HG03159 (cell line): ENCODE measurements at regions not wholly inside any gene's neighbourhood (a gene's known extent, or its start where the extent isn't known, plus 50 kb on each side); places are given as distances from the start of the nearest gene placed in this dataset.
A peak's percentile ranks its signal among the peaks of the same experiment; 100 is the strongest.

Source experiments
- ATAC-seq: cut with Tn5 transposase; IDR thresholded peaks from one replicate; pipeline ENCODE4 v1.9.1; 2021; ENCODE audit warnings: mild to moderate bottlenecking, moderate library complexity; ENCODE audit not compliant: unreplicated experiment

DNA sequence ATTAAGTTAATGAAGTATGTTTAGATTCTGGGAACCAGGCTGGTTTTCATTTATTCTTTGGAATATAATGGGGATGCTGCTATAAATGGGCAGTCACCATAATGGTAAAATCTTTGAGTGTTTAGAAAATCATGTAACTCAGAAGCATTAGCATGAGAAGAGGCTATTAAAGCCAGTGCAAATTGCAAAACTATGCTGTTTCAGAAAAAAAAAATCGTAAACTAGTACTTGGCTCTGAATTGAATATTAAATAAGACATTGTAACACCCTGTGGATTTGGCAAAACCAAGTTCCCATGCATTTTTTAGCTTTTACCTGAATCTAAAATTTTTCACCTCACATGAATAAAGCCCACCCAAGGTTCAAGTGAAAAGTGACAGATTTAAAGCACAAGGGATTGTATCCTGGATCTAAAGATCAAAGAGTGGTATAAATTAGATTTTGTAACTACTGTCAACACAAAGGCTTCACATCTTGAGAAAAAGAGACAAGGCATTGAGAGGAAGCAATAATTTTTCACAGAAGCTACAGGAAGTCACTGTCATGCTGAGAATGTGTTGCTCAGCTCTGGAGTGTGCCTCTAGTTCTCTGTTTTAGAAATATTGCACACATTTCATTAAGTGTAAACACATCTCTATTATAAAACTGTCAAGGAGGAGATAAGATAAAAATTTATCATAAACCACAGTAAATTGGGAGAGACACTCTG, 142.2 kb downstream of the ABCA8 start:
- ATAC-seq: no peak

DNA sequence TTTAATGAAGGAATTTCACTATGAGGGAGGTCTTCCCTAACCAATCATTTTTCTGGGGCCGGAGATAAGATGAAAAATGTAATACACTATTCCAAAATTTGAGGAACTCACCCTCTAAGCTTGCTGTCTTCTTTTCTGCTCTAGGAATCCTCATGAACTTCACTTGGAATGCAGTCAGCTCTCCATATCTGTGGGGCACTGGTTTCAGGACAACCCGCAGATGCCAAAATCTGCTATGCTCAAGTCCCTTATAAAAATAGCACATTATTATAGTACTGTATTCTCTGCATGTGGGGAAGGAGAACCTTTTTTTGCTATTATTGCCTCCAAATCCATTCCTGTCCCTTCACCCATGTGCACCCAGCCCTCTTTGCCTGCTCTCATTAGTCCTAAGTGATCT, 146.0 kb downstream of the ABCA8 start:
- ATAC-seq: no peak

DNA sequence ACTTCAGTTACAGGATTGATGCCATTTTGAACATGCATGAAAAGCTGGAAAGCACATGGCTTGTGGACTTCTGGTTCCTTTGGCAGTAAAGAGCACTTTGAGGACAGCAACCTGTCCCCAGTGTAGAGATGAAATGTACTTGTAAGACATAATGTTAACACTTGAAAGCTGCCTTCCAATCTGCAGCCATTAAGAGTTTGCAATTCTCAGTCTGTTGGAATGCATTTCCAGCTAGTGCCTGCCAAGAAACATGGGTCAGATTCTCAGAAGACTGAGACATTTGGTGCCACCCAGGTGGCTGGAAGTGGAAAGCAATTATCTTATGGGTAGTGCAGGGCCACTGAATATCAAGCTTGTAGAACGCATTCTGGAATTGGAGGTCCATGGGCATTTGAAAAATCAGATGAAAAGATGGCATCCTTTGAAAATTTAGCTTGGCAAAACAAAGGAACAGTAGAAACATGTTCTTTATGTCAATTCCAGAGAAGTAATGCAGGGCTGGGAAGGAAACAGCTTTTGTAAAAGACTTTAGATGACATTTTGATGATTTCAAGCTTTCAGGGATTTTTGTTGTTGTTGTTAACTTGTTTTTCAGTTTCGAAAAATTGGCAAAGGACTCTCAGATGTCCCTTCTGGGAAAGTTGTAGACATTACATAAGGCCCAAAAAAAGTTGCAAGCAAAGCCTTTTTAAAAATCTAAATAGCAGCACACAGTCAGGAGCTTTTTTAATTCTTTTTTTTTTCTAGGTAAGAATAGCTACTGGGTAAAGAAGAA, 147.0 kb downstream of the ABCA8 start:
- ATAC-seq: no peak

DNA sequence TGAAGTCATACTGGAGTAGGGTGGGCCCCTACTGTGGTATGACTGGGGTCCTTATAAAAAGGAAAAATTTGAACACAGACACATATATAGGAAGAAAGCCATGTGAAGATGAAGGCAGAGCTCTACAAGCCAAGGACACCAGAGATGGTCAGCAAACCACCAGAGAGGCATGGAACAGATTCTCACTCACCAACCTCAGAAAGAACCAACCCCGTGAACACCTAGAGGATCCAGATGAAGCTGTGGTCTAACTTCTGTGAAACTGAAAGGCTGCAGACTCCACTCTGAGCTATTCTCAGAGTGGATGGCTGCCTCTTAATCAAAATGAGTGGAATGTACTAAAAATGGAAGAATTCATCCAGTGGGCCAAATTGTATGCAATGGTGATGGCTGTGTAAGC, 149.6 kb downstream of the ABCA8 start:
- no peak for ATAC-seq

DNA sequence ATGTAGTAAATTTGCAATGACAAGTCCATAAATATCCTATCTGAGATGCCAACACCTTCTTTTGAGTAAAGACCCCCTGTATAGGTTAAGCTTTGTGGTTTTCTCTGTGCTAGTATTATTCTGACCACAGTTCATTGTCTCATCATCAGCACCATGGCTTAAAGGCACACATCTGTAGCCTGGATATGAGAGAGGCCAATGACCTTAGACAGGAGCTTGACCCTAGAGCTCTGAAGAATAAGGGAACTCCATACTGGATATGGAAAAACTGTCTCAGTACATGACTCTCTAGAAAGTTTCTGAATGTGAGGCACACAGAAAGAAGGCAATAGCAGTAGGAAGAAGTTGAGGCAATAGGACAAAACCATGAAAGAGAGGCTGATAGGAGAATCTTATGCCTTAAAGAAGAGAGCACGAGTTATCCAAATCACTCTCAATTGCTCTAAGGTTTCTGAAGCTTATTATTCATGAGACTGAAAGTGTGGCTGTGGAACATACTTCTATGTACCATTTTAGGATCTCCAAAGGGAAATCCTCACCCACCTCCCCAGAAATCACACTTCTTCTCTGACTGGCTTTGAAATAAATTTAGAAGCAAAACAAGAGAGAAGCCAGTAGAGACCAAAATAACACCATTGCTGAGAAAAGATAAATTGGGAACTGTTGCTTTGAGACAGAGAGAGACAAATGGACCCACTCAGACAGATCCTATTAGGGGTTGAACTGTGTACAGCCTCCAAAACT, 150.2 kb downstream of the ABCA8 start:
- no peak for ATAC-seq

DNA sequence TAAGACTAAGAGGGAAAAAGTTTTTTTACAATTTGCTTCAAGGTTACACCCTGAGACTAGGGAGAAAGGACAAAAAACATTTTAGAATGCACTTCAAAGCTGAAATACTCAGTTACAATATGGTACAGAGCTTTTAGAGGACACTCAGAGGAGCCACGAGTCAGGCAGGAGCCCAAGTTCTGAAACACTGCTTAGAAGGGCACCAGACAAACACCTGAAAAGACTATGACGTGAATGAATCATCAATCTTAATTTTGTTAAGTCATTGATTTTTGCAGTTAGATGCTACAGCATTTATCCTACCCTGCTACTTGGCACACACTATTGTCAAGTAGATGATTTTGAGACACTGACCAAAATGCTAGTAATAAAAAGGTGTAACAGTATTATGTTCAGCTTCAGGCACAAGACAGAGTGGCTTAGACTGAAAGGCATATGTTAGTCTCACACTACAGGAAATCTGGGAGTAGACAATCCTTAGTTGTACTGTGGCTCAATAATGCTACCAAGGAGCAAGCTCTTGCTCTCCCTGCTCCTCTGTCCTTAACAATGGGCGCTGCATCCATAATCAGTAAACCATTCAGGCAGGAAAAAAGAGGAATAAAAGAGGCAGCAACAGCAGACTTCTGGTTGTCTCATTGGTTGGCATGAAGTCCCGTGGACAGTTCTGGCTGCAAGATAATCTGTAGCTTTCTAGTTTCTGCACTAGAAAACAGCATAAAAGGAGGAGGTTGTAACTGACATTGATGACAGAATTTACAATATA, 151.8 kb downstream of the ABCA8 start:
- no peak for ATAC-seq

DNA sequence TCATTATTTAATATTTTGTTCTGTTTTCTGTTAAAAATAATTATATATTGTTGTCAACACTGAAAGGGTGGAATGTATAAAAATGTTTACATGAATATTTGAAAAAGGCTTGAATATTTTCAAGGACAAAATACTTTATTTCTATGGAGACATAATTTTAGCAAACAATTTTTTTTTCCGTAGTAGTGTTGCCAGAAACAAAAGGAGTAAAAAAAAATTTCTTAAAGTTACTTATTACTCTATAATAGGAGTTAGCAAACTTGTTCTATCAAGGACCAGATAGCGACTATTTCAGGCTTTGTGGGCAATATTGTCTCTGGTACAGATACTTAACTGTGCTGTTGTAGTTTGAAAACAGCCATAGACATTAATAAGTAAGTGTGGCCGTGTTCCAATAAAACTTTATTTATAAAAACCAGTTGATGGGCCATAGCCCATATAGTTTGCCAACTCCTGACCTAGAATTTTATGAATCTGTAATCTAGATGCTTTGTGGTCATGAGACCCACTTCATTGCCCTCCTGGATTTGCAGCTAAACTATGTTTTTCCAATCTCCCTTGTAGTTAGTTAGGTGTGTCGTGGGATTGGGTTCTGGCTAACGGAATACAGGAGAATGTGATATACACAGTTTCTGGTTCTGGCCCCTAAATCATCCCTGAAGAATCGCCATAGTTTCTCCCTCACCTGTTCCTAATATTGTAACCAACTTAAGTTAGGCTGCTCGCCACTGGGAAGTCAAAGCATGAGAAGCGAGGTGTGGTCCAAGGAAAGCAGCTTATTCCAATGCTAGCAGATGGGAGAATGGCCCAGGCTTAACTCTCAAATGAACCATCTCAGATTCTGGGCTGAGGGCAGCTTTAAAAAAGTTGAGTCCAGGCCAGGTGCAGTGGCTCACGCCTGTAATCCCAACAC, 153.6 kb downstream of the ABCA8 start:
- no peak for ATAC-seq

DNA sequence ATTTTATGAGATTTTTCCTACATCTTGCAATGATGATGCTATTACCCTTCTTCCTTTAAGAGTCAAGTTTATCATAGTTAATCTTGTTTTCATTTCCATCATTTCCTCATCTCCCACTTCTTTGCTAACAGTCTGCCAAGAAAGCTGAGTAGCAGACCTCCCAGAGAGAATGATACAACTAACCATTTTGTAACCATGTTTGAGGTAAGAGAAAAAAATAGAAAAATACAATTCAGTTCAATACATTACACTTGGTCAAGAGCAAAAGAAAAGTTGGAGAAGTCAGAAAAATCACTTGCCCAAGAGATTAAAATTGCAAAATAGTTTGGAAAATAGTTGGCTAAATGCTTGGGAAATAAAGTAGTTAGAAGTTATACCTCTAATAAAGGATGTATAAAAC, 154.4 kb downstream of the ABCA8 start:
- ATAC-seq: no peak

DNA sequence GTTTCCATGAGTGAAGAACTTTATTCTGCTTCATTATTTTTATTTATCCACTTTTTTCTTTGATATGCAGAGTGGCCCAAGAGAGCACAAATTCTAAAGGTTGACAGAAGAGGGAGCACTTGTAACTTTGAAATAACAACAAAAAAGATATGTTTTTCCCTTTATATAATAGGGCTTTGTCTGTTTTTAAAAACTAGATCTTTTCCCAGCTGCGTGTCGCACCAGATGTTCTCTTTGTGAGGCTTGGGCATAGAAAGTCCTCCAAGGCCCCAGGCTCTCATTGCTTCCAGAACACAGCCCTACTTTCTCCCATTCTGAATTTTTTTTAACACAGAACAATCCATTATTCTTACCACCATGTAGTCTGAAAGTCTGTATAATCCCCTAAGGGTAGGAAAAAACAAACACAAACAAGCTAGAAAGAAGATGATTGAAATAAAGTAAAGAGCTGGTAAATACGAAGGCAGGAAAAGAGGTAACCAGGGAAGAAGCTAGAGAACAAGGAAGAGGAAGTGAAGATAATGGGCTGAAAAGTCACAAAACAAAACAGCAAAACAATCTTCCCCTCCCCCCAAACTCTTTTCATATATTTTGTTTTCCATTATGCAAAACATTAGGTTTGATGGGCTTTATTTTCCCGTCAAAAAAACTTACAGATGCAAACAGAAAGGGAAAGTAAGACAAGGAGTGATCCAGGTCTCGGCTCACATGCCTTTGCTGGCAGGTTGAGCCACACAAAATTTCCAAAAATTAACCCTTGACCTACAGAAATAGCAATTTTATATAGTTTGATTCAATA, 160.4 kb downstream of the ABCA8 start:
- peak; percentile 48 for ATAC-seq

DNA sequence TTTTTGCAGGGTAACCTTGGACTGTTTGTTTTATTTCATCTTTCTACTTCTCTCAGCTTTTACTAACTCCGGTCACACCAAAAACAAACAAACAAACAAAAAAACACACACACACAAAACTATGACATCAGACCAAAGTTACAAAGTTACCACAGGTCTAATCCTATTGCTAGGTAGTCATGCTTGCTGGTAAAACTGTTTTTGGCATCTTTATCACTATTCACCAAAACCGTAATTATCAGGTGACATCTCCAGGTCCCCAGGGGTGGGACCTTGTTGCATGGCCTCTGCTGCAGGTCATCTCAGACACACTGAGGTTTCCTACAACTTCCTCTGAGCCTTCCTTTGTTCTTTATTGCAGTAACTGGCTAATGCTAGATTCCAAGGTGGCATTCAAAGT, 162.3 kb downstream of the ABCA8 start:
- ATAC-seq: no peak

DNA sequence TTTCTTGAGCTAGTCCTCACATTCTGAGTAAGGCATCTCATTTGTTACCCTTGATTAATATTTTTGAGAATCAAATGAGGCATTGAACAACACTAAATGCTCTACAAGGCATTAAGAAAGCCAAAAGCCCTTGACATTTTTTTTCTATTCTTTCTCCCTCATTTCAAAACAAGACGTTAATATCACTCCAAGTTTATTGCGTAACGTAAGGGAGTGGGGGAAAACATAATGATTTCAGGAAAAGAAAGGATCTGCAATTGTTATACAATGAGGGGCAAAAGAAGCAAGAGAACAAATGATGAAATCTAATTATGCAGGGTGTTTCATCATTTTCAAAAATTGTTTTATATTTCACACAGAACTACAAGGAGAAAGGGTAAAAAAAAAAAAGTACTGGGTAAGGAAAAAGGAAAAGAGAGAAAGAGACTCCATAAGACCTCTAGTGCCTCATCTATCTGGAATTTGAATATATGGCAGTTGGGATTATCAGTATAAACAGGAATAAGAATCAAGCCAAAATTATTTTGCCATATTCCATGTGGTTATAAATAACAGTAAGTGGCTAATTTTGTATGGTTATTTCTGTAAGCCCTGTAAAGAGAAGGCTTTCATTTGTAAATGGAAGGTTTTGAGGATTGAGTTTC, 163.0 kb downstream of the ABCA8 start:
- ATAC-seq: no peak

DNA sequence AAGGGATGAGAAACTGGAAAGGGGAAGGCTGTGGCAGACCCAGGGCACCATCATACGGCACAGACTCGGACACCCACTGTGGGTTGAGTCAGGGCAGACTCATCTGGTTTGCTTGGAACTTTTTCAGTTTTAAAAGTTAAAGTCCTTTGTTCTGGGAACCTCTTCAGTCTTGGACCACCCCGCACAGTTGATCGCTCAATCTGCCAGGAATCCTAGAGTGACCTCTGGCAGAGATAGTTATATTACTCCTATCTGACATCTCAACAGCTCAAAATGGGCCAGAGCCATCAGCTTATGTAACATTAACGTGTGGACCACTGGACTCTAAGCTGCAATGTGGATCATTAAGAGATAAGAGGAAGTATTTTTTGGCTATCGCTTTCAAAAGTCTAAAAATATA, 164.3 kb downstream of the ABCA8 start:
- no peak for ATAC-seq

DNA sequence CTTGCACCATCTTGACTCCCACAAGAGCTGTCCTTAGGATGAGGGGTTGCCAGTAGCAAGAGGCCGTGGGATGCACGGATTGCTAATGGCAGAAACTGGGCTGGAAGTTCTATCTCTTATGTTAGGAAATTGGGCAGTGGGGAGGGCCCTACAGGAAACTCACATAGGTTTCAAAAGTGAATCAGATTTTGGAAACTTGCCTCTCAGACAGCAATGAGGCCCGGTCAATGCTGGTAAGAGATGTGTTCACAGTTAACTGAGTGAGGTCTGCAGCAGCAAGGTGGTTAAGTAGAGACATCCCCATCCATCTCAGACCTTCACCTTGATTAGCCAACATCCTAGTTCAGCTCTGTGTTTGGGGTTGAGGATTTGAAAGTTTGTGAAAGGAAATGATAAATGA, 164.7 kb downstream of the ABCA8 start:
- ATAC-seq: no peak

DNA sequence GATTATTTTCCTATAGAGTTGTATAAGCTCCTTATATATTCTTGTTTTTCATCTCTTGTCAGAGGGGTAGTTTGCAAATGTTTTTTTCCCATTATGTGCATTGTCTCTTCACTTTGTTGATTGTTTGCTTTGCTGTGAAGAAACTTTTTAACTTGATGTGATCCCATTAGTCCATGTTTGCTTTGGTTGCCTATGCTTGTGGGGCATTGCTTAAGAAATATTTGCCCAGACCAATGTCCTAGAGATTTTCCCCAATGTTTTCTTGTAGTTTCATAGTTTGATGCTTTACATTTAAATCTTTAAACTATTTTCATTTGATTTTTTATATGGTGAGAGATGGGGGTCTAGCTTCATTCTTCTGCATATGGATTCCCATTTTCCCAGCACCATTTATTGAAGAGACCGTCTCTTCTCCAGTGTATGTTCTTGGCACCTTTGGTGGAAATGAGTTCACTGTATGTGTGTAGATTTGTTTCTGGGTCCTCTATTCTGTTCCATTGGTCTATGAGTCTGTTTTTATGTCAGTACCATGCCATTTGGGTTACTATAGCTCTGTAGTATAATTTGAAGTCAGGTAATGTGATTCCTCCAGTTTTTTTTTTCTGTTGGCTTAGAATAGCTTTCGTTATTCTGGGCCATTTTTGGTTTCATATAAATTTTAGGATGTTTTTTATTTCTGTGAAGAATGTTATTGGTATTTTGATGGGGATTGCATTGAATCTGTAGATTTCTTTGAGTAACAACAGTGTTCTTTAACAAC, 165.8 kb downstream of the ABCA8 start:
- ATAC-seq: no peak

DNA sequence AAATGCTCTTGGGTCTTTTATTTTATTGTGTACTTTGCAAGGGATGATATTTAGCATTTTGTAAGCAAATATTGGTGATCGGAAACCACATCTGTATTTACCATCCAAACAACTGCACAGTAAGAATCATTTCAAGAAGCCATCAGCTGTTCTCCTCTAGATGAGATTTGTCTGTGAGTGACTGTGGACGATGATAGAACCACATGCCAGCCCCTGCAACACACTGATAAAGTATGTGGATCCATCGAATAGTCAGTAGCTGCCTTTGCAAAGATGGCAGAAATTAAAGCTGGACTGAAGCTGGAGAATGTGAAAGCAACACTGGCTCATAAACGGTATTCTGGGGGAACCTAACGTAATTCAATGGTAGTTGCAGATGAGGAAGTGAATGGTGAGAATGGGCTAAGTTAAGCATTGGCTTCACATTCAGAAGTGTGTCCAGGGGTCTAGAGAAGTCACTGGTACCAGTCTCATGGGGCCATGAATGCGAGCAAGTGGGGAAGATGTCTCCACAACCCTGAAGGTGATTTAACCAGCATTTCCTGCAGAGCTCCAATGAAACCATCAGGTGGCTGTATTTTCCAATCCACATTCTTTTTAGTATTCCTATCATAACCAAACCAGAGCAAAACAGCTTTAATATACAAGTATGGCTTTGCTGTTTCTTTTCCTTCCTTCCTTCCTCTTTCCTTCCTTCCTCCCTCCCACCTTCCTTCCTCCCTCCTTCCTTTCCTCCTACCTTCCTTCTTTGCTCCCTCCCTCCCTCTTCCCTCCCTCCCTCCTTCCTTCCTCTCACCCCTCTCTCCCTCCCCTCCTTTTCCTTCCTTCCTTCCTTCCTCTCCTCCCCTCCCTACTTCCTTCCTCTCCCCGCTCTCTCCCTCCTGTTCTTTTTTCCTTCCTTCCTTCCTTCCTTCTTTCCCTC, 169.4 kb downstream of the ABCA8 start:
- no peak for ATAC-seq

DNA sequence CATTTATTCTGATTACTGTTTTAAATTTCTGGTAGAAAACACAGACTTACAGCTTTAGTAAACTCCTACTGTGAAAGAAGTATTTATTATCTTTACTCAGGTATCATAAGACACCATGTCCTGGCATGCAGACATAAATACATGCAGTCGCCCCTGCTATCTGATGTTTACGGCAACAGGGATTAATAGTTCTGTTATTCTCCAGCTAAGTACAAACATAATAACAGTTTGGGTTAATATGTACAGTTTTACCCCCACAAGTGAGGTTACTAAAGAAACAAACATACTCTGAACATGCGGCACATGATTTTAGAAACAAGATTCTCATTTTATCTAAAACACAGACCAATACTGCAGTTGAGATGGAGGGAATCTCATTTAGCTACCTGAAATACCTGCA, 170.8 kb downstream of the ABCA8 start:
- ATAC-seq: no peak

DNA sequence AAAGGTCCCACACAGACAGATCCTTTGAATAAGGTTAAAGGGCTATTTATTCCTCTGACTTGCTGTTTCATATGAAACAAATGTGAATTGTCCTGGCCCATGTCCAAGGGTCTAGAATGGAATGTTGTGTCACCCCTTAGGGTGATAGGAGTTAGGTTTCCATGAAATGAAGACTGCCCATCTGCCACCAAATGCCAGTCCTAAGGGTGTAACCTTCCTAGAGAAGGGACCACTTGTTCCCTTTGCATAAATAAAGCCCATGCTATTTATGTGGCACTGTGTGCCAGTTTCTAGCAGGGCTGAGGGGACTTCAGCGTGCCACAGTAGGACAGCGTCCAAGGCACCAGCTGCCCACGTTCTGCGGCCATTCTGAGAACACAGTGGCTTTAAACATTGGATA, 171.3 kb downstream of the ABCA8 start:
- no peak for ATAC-seq
